ENCODE measurements at regions not wholly inside any gene's neighbourhood (a gene's known extent, or its start where the extent isn't known, plus 50 kb on each side); places are given as distances from the start of the nearest gene placed in this dataset.

- no peak overlapping the region for H3K4me3 ChIP-seq (ENCODE audit: low read depth, low read length)
- TF ChIP-seq CTCF (IDR thresholded peaks at IDR 0.05; ENCODE audit: insufficient read depth, low read depth, low read length, missing control alignments) = peak; percentile 11
- peak; percentile 25 for DNase-seq (ENCODE audit: low read depth)
Measured at GRCh38 chr3:16723978-16724377, 118.8 kb upstream of the DAZL start.

- no peak for TF ChIP-seq CTCF (IDR thresholded peaks at IDR 0.05; ENCODE audit: insufficient read depth, low read depth, low read length, missing control alignments)
- no peak for DNase-seq (ENCODE audit: low read depth)
- no peak overlapping the region for H3K4me3 ChIP-seq (ENCODE audit: low read depth, low read length)
Measured at GRCh38 chr3:16724487-16724886, 119.3 kb upstream of the DAZL start.

GRCh38 chr3:16725972-16726371 lies 120.7 kb upstream of the DAZL start:
- DNase-seq (ENCODE audit: low read depth) = no peak
- no peak overlapping the region for H3K4me3 ChIP-seq (ENCODE audit: low read depth, low read length)
- TF ChIP-seq CTCF (IDR thresholded peaks at IDR 0.05; ENCODE audit: insufficient read depth, low read depth, low read length, missing control alignments) = no peak

GRCh38 chr3:16728770-16729745 lies 123.8 kb upstream of the DAZL start:
- no peak for DNase-seq (ENCODE audit: low read depth)
- TF ChIP-seq CTCF (IDR thresholded peaks at IDR 0.05; ENCODE audit: insufficient read depth, low read depth, low read length, missing control alignments) = no peak
- H3K4me3 ChIP-seq (ENCODE audit: low read depth, low read length) = no peak overlapping the region

- TF ChIP-seq CTCF (IDR thresholded peaks at IDR 0.05; ENCODE audit: insufficient read depth, low read depth, low read length, missing control alignments) = no peak
- DNase-seq (ENCODE audit: low read depth) = no peak
- no peak overlapping the region for H3K4me3 ChIP-seq (ENCODE audit: low read depth, low read length)
Measured at GRCh38 chr3:16738451-16738850, 133.2 kb upstream of the DAZL start.

GRCh38 chr3:16739541-16740105 lies 134.4 kb upstream of the DAZL start:
- no peak for DNase-seq (ENCODE audit: low read depth)
- no peak for TF ChIP-seq CTCF (IDR thresholded peaks at IDR 0.05; ENCODE audit: insufficient read depth, low read depth, low read length, missing control alignments)
- no peak overlapping the region for H3K4me3 ChIP-seq (ENCODE audit: low read depth, low read length)
